ENCODE measurements at regions not wholly inside any gene's neighbourhood (a gene's known extent, or its start where the extent isn't known, plus 50 kb on each side); places are given as distances from the start of the nearest gene placed in this dataset.

- no peaks in the 10 kb centered on the region for H4K20me1 ChIP-seq (ENCODE audit: control insufficient read depth, extremely low read depth, insufficient read depth, low read length)
- no peak overlapping the region for H3K4me3 ChIP-seq (replicated peaks in 1 of 4; ENCODE audit: control extremely low read depth in 1 of 4, insufficient read depth in 1 of 4, low read depth in 3 of 4, low read length in 4 of 4)
- H2AFZ ChIP-seq (ENCODE audit: low read length): no peak overlapping the region
- H3K9me3 ChIP-seq (ENCODE audit: control insufficient read depth, insufficient read depth, low read depth, low read length): no peaks in the 10 kb centered on the region
- no peak for DNase-seq (ENCODE audit: low read depth in 2 of 2)
- no peak overlapping the region for H3K27ac ChIP-seq (ENCODE audit: insufficient read depth, low read length)
- no peaks in the 10 kb centered on the region for H3K27me3 ChIP-seq (ENCODE audit: control insufficient read depth, insufficient read depth, low read length)
- H3K4me2 ChIP-seq (ENCODE audit: extremely low read depth, insufficient read depth, low read length): no peak overlapping the region
- no peak overlapping the region for H3K9ac ChIP-seq (ENCODE audit: insufficient read depth, low read length)
- no peaks in the 10 kb centered on the region for H3K4me1 ChIP-seq (ENCODE audit: control insufficient read depth, extremely low read depth, insufficient read depth, low read length)
- no peaks in the 10 kb centered on the region for H3K36me3 ChIP-seq (ENCODE audit: control insufficient read depth, insufficient read depth, low read length)
- no peaks in the 10 kb centered on the region for H3K79me2 ChIP-seq (ENCODE audit: control insufficient read depth, insufficient read depth, low read length)
- TF ChIP-seq EZH2 (IDR thresholded peaks at IDR 0.05; ENCODE audit: low read length, missing control alignments): no peak
- no peak for TF ChIP-seq CTCF (conservative IDR thresholded peaks at IDR 0.05 in 1 of 2, IDR thresholded peaks at IDR 0.05 in 1 of 2; ENCODE audit: low read depth in 1 of 2, low read length in 2 of 2)
Observed at GRCh38 chr15:87707071-87707470, 549.5 kb downstream of the NTRK3 start.

- no peak overlapping the region for H3K4me2 ChIP-seq (ENCODE audit: extremely low read depth, insufficient read depth, low read length)
- H3K79me2 ChIP-seq (ENCODE audit: control insufficient read depth, insufficient read depth, low read length): no peaks in the 10 kb centered on the region
- H3K9ac ChIP-seq (ENCODE audit: insufficient read depth, low read length): no peak overlapping the region
- TF ChIP-seq EZH2 (IDR thresholded peaks at IDR 0.05; ENCODE audit: low read length, missing control alignments) (no peak), CTCF (conservative IDR thresholded peaks at IDR 0.05 in 1 of 2, IDR thresholded peaks at IDR 0.05 in 1 of 2; ENCODE audit: low read depth in 1 of 2, low read length in 2 of 2) (no peak)
- H3K27ac ChIP-seq (ENCODE audit: insufficient read depth, low read length): no peak overlapping the region
- DNase-seq (ENCODE audit: low read depth in 2 of 2): no peak
- H3K27me3 ChIP-seq (ENCODE audit: control insufficient read depth, insufficient read depth, low read length): no peaks in the 10 kb centered on the region
- H3K36me3 ChIP-seq (ENCODE audit: control insufficient read depth, insufficient read depth, low read length): no peaks in the 10 kb centered on the region
- no peaks in the 10 kb centered on the region for H3K4me1 ChIP-seq (ENCODE audit: control insufficient read depth, extremely low read depth, insufficient read depth, low read length)
- no peak overlapping the region for H2AFZ ChIP-seq (ENCODE audit: low read length)
- H3K9me3 ChIP-seq (ENCODE audit: control insufficient read depth, insufficient read depth, low read depth, low read length): no peaks in the 10 kb centered on the region
- no peak overlapping the region for H3K4me3 ChIP-seq (replicated peaks in 1 of 4; ENCODE audit: control extremely low read depth in 1 of 4, insufficient read depth in 1 of 4, low read depth in 3 of 4, low read length in 4 of 4)
- H4K20me1 ChIP-seq (ENCODE audit: control insufficient read depth, extremely low read depth, insufficient read depth, low read length): no peaks in the 10 kb centered on the region
Observed at GRCh38 chr15:87706001-87706400, 550.5 kb downstream of the NTRK3 start.

GRCh38 chr15:87704276-87704675, 552.3 kb downstream of the NTRK3 start:
- H3K36me3 ChIP-seq (ENCODE audit: control insufficient read depth, insufficient read depth, low read length): no peaks in the 10 kb centered on the region
- H3K4me3 ChIP-seq (replicated peaks in 1 of 4; ENCODE audit: control extremely low read depth in 1 of 4, insufficient read depth in 1 of 4, low read depth in 3 of 4, low read length in 4 of 4): no peak overlapping the region
- H3K9me3 ChIP-seq (ENCODE audit: control insufficient read depth, insufficient read depth, low read depth, low read length): no peaks in the 10 kb centered on the region
- DNase-seq (ENCODE audit: low read depth in 2 of 2): no peak
- H3K4me2 ChIP-seq (ENCODE audit: extremely low read depth, insufficient read depth, low read length): no peak overlapping the region
- no peak overlapping the region for H2AFZ ChIP-seq (ENCODE audit: low read length)
- H4K20me1 ChIP-seq (ENCODE audit: control insufficient read depth, extremely low read depth, insufficient read depth, low read length): no peaks in the 10 kb centered on the region
- H3K27me3 ChIP-seq (ENCODE audit: control insufficient read depth, insufficient read depth, low read length): no peaks in the 10 kb centered on the region
- H3K9ac ChIP-seq (ENCODE audit: insufficient read depth, low read length): no peak overlapping the region
- no peaks in the 10 kb centered on the region for H3K79me2 ChIP-seq (ENCODE audit: control insufficient read depth, insufficient read depth, low read length)
- no peaks in the 10 kb centered on the region for H3K4me1 ChIP-seq (ENCODE audit: control insufficient read depth, extremely low read depth, insufficient read depth, low read length)
- H3K27ac ChIP-seq (ENCODE audit: insufficient read depth, low read length): no peak overlapping the region
- no peak for TF ChIP-seq EZH2 (IDR thresholded peaks at IDR 0.05; ENCODE audit: low read length, missing control alignments)
- TF ChIP-seq CTCF (conservative IDR thresholded peaks at IDR 0.05 in 1 of 2, IDR thresholded peaks at IDR 0.05 in 1 of 2; ENCODE audit: low read depth in 1 of 2, low read length in 2 of 2): no peak
